Ovary (tissue), 3 donors: ENCODE measurements at regions not wholly inside any gene's neighbourhood (a gene's known extent, or its start where the extent isn't known, plus 50 kb on each side); places are given as distances from the start of the nearest gene placed in this dataset.

ENCODE experiments used
- EP300 ChIP-seq: sonication (generic); formaldehyde crosslinking; IDR thresholded peaks from one replicate; pipeline ENCODE4 v1.6.1; 2017; ENCODE audit warnings: antibody characterized with exemption
- POLR2A ChIP-seq: fragments of 450-650 bp; IDR thresholded peaks from one replicate; pipeline ENCODE4 v1.6.1; 2017; ENCODE audit warnings: antibody characterized with exemption, mild to moderate bottlenecking, moderate library complexity
- TF ChIP-seq, protein P1 (sequence below), 3 donors: fragments of 450-650 bp in 2 of 3; fragments of 200-600 bp in 1 of 3; IDR thresholded peaks; one replicate each; pipeline versions ENCODE4 v1.5.1 to v1.8.0; 2016 to 2022; ENCODE audit warnings: antibody characterized with exemption in 3 of 3, mild to moderate bottlenecking in 1 of 3
- donor health status: DM: no; HTN: no; CAD: no.

GRCh38 chr1:229851511-229851910 is 215.5 kb upstream of the GALNT2 start:
- TF ChIP-seq POLR2A (no peak), EP300 (no peak)
- TF ChIP-seq, protein P1, sequence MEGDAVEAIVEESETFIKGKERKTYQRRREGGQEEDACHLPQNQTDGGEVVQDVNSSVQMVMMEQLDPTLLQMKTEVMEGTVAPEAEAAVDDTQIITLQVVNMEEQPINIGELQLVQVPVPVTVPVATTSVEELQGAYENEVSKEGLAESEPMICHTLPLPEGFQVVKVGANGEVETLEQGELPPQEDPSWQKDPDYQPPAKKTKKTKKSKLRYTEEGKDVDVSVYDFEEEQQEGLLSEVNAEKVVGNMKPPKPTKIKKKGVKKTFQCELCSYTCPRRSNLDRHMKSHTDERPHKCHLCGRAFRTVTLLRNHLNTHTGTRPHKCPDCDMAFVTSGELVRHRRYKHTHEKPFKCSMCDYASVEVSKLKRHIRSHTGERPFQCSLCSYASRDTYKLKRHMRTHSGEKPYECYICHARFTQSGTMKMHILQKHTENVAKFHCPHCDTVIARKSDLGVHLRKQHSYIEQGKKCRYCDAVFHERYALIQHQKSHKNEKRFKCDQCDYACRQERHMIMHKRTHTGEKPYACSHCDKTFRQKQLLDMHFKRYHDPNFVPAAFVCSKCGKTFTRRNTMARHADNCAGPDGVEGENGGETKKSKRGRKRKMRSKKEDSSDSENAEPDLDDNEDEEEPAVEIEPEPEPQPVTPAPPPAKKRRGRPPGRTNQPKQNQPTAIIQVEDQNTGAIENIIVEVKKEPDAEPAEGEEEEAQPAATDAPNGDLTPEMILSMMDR (IDR thresholded peaks at IDR 0.05): no peak
